Astrocyte (in vitro differentiated cells and primary cell): ENCODE measurements at regions not wholly inside any gene's neighbourhood (a gene's known extent, or its start where the extent isn't known, plus 50 kb on each side); places are given as distances from the start of the nearest gene placed in this dataset.

Source experiments
- DNase-seq: peaks from one replicate; pipeline ENCODE4 v3.0.0-alpha.2; 2010; ENCODE audit warnings: low read depth
- FAIRE-seq: peaks from 2 replicates; lab custom pipeline; 2011; peaks lifted over from hg19 to GRCh38; lab: Jason Lieb, UNC
- H2AFZ ChIP-seq: 2 replicates; pipeline ENCODE4 v1.6.0; 2012; ENCODE audit warnings: low read depth, low read length, inconsistent platforms
- H3K27ac ChIP-seq: 2 replicates; pipeline ENCODE4 v1.5.1; 2011; ENCODE audit warnings: low read depth, low read length, inconsistent platforms
- H3K27me3 ChIP-seq: 2 replicates; pipeline ENCODE4 v1.6.0; 2011; ENCODE audit warnings: low read length, inconsistent platforms; ENCODE audit not compliant: insufficient read depth
- H3K36me3 ChIP-seq: 2 replicates; pipeline ENCODE4 v1.5.1; 2011; ENCODE audit warnings: low read length, inconsistent platforms; ENCODE audit not compliant: insufficient read depth
- H3K4me1 ChIP-seq: 2 replicates; pipeline ENCODE4 v1.5.1; 2011; ENCODE audit warnings: low read length, inconsistent platforms; ENCODE audit not compliant: insufficient read depth
- H3K4me2 ChIP-seq: 2 replicates; pipeline ENCODE4 v1.6.0; 2012; ENCODE audit warnings: low read length, inconsistent platforms
- H3K4me3 ChIP-seq: 2 replicates; pipeline ENCODE4 v1.5.1; 2011; ENCODE audit warnings: low read depth, mild to moderate bottlenecking, low read length, inconsistent platforms; ENCODE audit not compliant: insufficient read depth
- H3K79me2 ChIP-seq: 2 replicates; pipeline ENCODE4 v1.6.0; 2012; ENCODE audit warnings: mild to moderate bottlenecking, low read length, inconsistent platforms; ENCODE audit not compliant: insufficient read depth
- H3K9ac ChIP-seq: 2 replicates; pipeline ENCODE4 v1.6.0; 2012; ENCODE audit warnings: mild to moderate bottlenecking, low read length, inconsistent platforms
- H3K9me3 ChIP-seq: 2 replicates; pipeline ENCODE4 v1.5.1; 2012; ENCODE audit warnings: low read depth, mild to moderate bottlenecking, low read length, inconsistent platforms; ENCODE audit not compliant: insufficient read depth
- H4K20me1 ChIP-seq: 2 replicates; pipeline ENCODE4 v1.6.0; 2012; ENCODE audit warnings: low read length, inconsistent platforms; ENCODE audit not compliant: insufficient read depth
- H3K27ac Mint-ChIP-seq: one replicate; pipeline ENCODE4 v1.8.0; 2021; ENCODE audit warnings: mild to moderate bottlenecking, mixed read lengths; ENCODE audit not compliant: unreplicated experiment
- H3K27me3 Mint-ChIP-seq: one replicate; pipeline ENCODE4 v1.8.0; 2021; ENCODE audit warnings: low read depth, mixed read lengths; ENCODE audit not compliant: unreplicated experiment
- H3K36me3 Mint-ChIP-seq: one replicate; pipeline ENCODE4 v1.8.0; 2021; ENCODE audit warnings: low read depth, mixed read lengths; ENCODE audit not compliant: unreplicated experiment
- H3K4me1 Mint-ChIP-seq: one replicate; pipeline ENCODE4 v1.8.0; 2021; ENCODE audit warnings: low read depth, mixed read lengths; ENCODE audit not compliant: unreplicated experiment
- H3K4me3 Mint-ChIP-seq: one replicate; pipeline ENCODE4 v1.8.0; 2021; ENCODE audit warnings: mild to moderate bottlenecking, moderate library complexity, mixed read lengths; ENCODE audit not compliant: unreplicated experiment
- H3K9me3 Mint-ChIP-seq: one replicate; pipeline ENCODE4 v1.8.0; 2021; ENCODE audit warnings: mild to moderate bottlenecking, mixed read lengths; ENCODE audit not compliant: unreplicated experiment
- CTCF ChIP-seq: IDR thresholded peaks from 2 replicates; pipeline ENCODE4 v1.5.1; 2011; ENCODE audit warnings: low read depth, mild to moderate bottlenecking, inconsistent platforms, low read length, moderate library complexity; ENCODE audit not compliant: insufficient read depth
- EZH2 ChIP-seq: IDR thresholded peaks from 2 replicates; pipeline ENCODE4 v1.6.1; 2012; ENCODE audit warnings: mild to moderate bottlenecking, low read length, inconsistent platforms; ENCODE audit not compliant: insufficient read depth

DNA sequence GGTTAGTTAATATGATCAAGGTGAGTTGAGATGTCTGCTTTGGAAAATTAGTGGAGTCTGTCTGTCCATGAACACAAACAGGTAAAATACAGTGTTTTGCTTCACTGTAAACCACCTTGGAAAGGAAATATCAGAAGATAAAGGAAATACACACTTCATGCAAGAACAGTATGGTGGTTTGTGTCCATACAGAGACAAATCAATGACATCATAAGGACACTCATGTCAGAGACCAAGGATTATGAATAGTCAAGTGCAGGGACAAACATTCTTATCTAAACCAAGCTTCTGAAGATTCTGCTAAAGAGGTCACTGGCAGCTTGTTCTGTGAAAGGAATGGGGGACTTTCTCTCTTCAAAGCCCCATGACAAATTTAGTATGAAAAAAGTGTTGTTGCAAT lies 322.9 kb upstream of the F9 start:
- Histone ChIP-seq H3K79me2 (no peaks in the 10 kb centered on the region), H3K4me2 (no peak overlapping the region), H3K36me3 (no peaks in the 10 kb centered on the region), H3K9me3 (no peaks in the 10 kb centered on the region), H3K4me1 (peaks cover under 1% of the 10 kb centered on the region), H3K4me3 (no peak overlapping the region), H3K27me3 (peaks cover 4% of the 10 kb centered on the region), H3K9ac (no peak overlapping the region), H4K20me1 (no peaks in the 10 kb centered on the region), H3K27ac (no peak overlapping the region), H2AFZ (no peak overlapping the region)
- DNase-seq (no peak), FAIRE-seq (no peak)
- peaks cover 13% of the 10 kb centered on the region for H3K27me3 Mint-ChIP-seq
- no peaks in the 10 kb centered on the region for H3K36me3 Mint-ChIP-seq
- H3K9me3 Mint-ChIP-seq: no peaks in the 10 kb centered on the region
- no peak overlapping the region for H3K27ac Mint-ChIP-seq
- H3K4me3 Mint-ChIP-seq: no peak overlapping the region
- TF ChIP-seq EZH2: no peak
- TF ChIP-seq CTCF: no peak
- peaks cover 10% of the 10 kb centered on the region for H3K4me1 Mint-ChIP-seq

DNA sequence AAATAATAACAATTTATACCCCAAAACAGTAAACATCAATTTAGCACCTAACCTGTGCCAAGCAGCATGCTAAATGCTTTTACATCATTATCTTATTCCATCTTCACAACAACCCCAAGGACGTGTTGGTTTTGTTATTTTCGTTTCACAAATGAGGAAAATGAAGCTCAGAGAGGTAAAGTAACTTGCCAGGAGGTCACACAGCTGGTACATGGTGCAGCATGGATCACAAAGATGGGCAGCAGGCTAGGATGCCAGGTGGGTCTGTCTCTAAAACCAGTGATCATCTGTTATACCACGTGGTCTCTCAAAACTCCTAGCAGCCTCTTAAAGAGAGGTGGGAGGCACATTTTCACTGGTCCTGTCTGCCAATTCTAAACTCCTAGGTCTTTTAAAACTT lies 323.6 kb upstream of the F9 start:
- no peak overlapping the region for H3K9ac ChIP-seq
- no peak for FAIRE-seq
- no peak overlapping the region for H3K4me3 ChIP-seq
- Mint-ChIP-seq H3K27ac (no peak overlapping the region), H3K36me3 (no peaks in the 10 kb centered on the region), H3K9me3 (no peaks in the 10 kb centered on the region), H3K4me1 (peaks cover 4% of the 10 kb centered on the region), H3K4me3 (no peak overlapping the region), H3K27me3 (peaks cover 13% of the 10 kb centered on the region)
- no peaks in the 10 kb centered on the region for H3K36me3 ChIP-seq
- no peaks in the 10 kb centered on the region for H4K20me1 ChIP-seq
- no peaks in the 10 kb centered on the region for H3K9me3 ChIP-seq
- no peak for DNase-seq
- peaks cover 6% of the 10 kb centered on the region for H3K27me3 ChIP-seq
- H3K79me2 ChIP-seq: no peaks in the 10 kb centered on the region
- no peak for TF ChIP-seq CTCF
- TF ChIP-seq EZH2: no peak
- H3K4me2 ChIP-seq: no peak overlapping the region
- no peak overlapping the region for H3K27ac ChIP-seq
- H2AFZ ChIP-seq: no peak overlapping the region
- H3K4me1 ChIP-seq: peaks cover 6% of the 10 kb centered on the region

DNA sequence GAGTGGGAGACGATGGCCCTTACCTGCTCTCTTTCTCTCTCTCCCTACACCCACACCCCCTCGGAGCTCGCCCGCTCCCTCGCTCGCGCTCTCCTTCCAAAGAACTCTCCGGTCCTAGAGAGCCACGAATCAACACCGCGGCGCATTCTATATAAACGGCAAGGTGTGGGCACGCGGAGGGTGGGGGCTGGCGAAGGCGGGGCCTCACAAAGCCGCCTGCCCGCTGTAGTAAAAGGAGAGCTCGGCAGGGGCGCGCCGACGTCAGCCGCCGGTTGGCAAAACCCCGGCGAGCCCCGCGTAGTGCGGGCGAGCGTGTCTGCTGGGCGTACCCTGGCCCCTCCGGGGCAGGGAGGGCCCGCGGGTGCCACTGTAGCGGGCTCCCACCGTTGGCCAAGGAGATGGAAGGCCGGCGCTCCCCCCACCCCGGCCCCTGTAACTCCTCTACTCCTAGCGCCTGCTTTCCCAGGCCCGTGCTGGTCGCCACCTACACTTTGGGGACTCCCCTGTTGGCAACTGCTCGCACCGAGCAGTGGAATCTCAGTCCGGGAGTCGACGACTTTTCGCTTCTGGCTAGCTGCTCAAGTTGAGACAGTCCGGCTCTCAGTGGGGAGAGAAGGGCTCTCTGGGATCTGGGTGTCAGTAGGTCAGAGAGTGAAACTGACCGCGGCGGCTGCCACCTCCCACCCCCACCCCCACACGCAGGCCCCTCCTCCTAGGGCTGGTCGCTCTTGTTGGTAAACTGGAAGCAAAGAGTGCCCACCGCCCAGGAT lies 325.5 kb upstream of the F9 start:
- H3K9me3 ChIP-seq: no peaks in the 10 kb centered on the region
- peak overlapping the region; percentile 63 for H2AFZ ChIP-seq
- peaks cover 6% of the 10 kb centered on the region for H3K27me3 ChIP-seq
- H4K20me1 ChIP-seq: no peaks in the 10 kb centered on the region
- H3K27ac Mint-ChIP-seq: no peak overlapping the region
- peaks cover 10% of the 10 kb centered on the region for H3K4me1 ChIP-seq
- no peak overlapping the region for H3K27ac ChIP-seq
- TF ChIP-seq CTCF: no peak
- TF ChIP-seq EZH2: no peak
- no peaks in the 10 kb centered on the region for H3K9me3 Mint-ChIP-seq
- peak overlapping the region; percentile 50 for H3K9ac ChIP-seq
- DNase-seq: peak; percentile 29
- peak overlapping the region; percentile 89 for H3K4me3 Mint-ChIP-seq
- H3K4me2 ChIP-seq: peak overlapping the region; percentile 83
- peak overlapping the region; percentile 52 for H3K4me3 ChIP-seq
- no peaks in the 10 kb centered on the region for H3K36me3 Mint-ChIP-seq
- H3K79me2 ChIP-seq: no peaks in the 10 kb centered on the region
- no peaks in the 10 kb centered on the region for H3K36me3 ChIP-seq
- no peak for FAIRE-seq
- H3K27me3 Mint-ChIP-seq: peaks cover 13% of the 10 kb centered on the region
- no peaks in the 10 kb centered on the region for H3K4me1 Mint-ChIP-seq
